AG09319 (cell line): ENCODE measurements at regions not wholly inside any gene's neighbourhood (a gene's known extent, or its start where the extent isn't known, plus 50 kb on each side); places are given as distances from the start of the nearest gene placed in this dataset.

Source experiments
- DNase-seq: peaks from one replicate; pipeline ENCODE4 v3.0.0-alpha.2; 2010; ENCODE audit warnings: low read depth; ENCODE audit errors: extremely low read depth
- TF ChIP-seq, protein P1 (sequence below): IDR thresholded peaks from 2 replicates; pipeline ENCODE4 v1.5.1; 2011; ENCODE audit warnings: low read depth, mild to moderate bottlenecking, inconsistent platforms, low read length, moderate library complexity

DNA sequence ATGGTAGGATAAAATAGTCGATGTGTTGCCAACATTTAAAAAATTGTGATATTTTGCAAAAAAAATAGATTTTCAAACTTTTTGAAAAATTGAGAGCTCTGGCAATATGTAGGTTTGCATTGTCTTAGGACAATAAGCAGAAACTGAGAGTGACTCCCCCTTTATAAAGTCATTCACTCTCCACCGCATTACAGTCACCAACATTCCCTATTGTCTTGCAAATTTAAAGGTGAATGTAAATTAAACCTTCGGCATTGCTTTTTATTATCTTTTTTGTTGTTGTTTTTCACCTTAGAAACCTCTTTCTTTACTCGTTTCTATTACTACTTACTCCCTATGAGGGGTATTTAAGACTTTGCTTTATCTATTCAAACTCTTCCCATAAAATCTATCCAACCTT, 944.2 kb downstream of the DTWD2 start:
- DNase-seq = no peak
- TF ChIP-seq, protein P1, sequence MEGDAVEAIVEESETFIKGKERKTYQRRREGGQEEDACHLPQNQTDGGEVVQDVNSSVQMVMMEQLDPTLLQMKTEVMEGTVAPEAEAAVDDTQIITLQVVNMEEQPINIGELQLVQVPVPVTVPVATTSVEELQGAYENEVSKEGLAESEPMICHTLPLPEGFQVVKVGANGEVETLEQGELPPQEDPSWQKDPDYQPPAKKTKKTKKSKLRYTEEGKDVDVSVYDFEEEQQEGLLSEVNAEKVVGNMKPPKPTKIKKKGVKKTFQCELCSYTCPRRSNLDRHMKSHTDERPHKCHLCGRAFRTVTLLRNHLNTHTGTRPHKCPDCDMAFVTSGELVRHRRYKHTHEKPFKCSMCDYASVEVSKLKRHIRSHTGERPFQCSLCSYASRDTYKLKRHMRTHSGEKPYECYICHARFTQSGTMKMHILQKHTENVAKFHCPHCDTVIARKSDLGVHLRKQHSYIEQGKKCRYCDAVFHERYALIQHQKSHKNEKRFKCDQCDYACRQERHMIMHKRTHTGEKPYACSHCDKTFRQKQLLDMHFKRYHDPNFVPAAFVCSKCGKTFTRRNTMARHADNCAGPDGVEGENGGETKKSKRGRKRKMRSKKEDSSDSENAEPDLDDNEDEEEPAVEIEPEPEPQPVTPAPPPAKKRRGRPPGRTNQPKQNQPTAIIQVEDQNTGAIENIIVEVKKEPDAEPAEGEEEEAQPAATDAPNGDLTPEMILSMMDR = no peak

DNA sequence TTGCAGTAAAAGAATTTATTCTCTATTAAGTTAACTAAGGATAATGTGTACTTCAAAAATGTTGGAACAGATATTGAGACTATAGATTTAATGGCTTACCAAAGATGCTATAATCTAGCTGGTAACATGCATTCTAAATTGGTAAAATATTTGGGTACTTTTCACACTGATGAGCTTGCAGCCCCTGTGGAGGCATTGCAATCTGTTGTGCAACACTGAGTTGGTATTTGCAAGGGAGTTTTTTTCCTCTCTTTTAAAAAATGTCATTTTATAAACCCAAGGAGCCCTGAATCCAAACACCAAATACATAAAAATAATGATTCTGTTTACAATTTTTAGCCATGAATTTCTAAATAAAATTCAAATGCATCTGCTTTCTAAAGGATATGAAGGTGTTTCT, 944.8 kb downstream of the DTWD2 start:
- TF ChIP-seq, protein P1 = no peak
- no peak for DNase-seq

DNA sequence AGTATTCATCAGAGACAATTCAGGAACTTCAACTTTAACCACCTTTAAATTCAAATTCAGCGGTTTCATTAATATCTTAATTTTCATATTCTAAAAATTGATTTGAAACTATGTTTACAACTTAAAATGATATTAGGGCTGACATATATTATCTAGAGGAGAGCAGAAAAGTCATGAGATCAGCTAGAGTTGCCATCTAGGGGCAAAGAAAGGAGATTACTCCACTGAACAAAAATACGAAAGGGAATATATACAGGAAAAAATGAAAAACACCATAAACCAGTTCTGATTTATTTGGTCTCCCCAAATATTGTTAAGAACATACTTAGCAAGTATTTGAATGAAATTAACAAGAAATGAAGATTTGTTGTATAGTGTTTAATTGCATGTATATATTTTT, 946.3 kb downstream of the DTWD2 start:
- TF ChIP-seq, protein P1 = no peak
- DNase-seq = no peak

DNA sequence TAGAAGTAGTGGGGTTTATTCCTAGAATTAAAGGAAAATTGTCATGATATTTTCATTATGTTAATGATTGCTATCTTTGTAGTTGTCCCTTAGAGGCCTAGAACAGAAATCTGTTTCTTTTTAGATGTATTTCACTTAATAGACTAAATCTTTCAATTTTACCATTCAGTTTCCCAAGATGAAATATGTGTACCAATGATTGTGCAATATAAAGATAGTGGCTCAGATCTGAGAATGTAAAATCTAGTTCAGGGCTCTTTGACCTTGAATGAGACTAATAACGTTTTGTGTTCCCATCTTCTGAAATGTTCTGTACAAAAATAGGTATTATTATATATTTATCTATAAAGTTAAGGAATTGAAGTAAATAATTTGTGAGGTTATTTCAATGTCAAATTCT, 947.9 kb downstream of the DTWD2 start:
- DNase-seq = no peak
- TF ChIP-seq, protein P1 = no peak

DNA sequence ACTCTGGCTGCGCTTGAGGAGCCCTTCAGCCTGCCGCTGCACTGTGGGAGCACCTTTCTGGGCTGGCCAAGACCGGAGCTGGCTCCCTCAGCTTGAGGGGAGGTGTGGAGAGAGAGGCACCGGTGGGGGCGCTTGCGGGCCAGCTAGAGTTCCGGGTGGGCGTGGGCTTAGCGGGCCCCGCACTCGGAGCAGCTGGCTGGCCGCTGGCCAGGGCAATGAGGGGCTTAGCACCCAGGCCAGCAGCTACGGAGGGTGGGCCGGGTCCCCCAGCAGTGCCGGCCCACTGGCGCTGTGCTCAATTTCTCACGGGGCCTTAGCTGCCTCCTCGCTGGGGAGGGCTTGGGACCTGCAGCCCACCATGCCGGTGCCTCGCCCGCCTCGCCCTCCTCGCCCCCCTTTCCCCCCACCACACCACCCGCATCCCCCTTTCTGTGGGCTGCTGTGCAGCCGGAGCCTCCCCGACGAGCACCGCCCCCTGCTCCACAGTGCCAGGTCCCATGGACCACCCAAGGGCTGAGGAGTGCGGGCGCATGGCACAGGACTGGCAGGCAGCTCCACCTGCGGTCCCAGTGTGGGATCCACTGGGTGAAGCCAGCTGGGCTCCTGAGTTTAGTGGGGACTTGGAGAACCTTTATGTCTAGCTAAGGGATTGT, 954.5 kb downstream of the DTWD2 start:
- TF ChIP-seq, protein P1 = no peak
- DNase-seq = no peak

DNA sequence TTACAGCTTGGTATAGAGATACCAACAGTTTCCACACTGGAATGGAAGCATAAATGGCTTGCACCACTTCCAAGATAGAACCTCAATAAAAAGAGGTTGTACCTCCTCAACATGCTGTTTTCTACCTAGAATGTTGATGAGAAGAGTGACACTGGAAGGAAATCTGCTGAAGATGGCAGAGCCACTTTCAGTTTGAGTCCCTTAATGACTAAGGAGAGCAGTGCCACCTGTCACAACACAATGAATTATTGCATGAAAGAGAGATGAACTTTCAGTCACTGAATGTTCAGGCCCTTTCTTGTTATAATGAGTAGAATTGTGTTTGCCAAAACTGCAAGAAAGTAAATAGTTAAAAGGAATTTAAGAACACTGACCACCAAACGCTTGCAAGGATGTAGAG, 958.5 kb downstream of the DTWD2 start:
- no peak for DNase-seq
- TF ChIP-seq, protein P1 = no peak

DNA sequence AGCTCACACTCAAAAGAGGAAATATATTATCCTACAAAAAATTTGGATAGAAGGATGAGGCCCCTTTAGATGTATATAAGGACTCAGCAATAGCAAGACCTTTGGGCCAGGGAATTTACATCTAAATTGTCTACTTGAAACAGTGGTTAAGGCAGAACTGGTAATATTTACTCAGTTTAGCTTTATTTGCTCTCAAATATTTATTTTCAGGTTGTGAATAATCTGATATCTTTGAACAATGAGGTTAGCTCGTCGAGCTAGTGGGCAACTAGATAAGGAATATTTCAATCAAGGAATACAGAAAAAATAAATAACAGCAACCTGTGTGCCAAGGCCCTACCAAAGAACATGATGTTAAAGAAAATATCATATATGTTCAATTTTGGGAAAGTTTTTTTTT, 966.3 kb downstream of the DTWD2 start:
- TF ChIP-seq, protein P1 = no peak
- DNase-seq = no peak
